Endothelial cell of umbilical vein (primary cell): ENCODE measurements at regions not wholly inside any gene's neighbourhood (a gene's known extent, or its start where the extent isn't known, plus 50 kb on each side); places are given as distances from the start of the nearest gene placed in this dataset.

Experiments
- BruUV-seq: library from RNA; stranded (reverse); fragments of 400-500 nt; replicated peaks from 2 replicates; lab custom pipeline; 2021; lab: Mats Ljungman, UMichigan
- CTCF ChIA-PET: fragments of 300-600, 350-600 bp; sonication (Branson Sonifier 250); formaldehyde crosslinking; loops from one replicate; lab custom pipeline; 2021; ENCODE audit warnings: antibody characterized with exemption, inconsistent platforms; lab: Charles Lee
- POLR2A ChIA-PET: fragments of 300-600, 350-600 bp; sonication (Branson Sonifier 250); formaldehyde crosslinking; loops from one replicate; lab custom pipeline; 2021; ENCODE audit warnings: antibody characterized with exemption, inconsistent platforms; lab: Charles Lee
- DNase-seq: peaks from one replicate; pipeline ENCODE4 v3.0.0-alpha.2; 2011; ENCODE audit warnings: low read depth, low spot score
- FAIRE-seq: peaks from 2 replicates; lab custom pipeline; 2011; peaks lifted over from hg19 to GRCh38; lab: Jason Lieb, UNC
- H2AFZ ChIP-seq: 2 replicates; pipeline ENCODE4 v1.6.0; 2012; ENCODE audit warnings: low read depth, low read length, control low read depth, inconsistent platforms
- H3K27ac ChIP-seq: 2 replicates; pipeline ENCODE4 v1.5.1; 2011; ENCODE audit warnings: low read depth, mild to moderate bottlenecking, control low read depth, low read length, moderate library complexity; ENCODE audit not compliant: insufficient read depth
- H3K27me3 ChIP-seq, 2 experiments: 2 replicates each; pipeline versions ENCODE4 v1.6.0 to v1.6.1; 2011; ENCODE audit warnings: low read length in 2 of 2, mixed read lengths in 1 of 2; ENCODE audit not compliant: control insufficient read depth in 2 of 2, insufficient read depth in 2 of 2
- H3K36me3 ChIP-seq, 2 experiments: 2 replicates in 1 of 2; 3 replicates in 1 of 2; pipeline ENCODE4 v1.5.1; 2011; ENCODE audit warnings: low read length in 2 of 2, mild to moderate bottlenecking in 1 of 2, moderate library complexity in 1 of 2; ENCODE audit not compliant: control insufficient read depth in 2 of 2, insufficient read depth in 2 of 2; ENCODE audit errors: extremely low read depth in 1 of 2
- H3K4me1 ChIP-seq: 3 replicates; pipeline ENCODE4 v1.5.1; 2011; ENCODE audit warnings: mild to moderate bottlenecking, low read length; ENCODE audit not compliant: control insufficient read depth, insufficient read depth; ENCODE audit errors: extremely low read depth
- H3K4me2 ChIP-seq: 2 replicates; pipeline ENCODE4 v1.6.1; 2011; ENCODE audit warnings: low read length, control low read depth, mixed read lengths; ENCODE audit not compliant: insufficient read depth
- H3K4me3 ChIP-seq, 3 experiments: fragments of 200-600 bp in 1 of 3; sonication (generic), shearing (Covaris generic) in 1 of 3; replicated peaks in 1 of 3; 2 replicates each; pipeline ENCODE4 v1.5.1; 2011 to 2016; ENCODE audit warnings: control low read depth in 3 of 3, low read length in 3 of 3, mild to moderate bottlenecking in 2 of 3, inconsistent platforms in 1 of 3, low read depth in 1 of 3, moderate library complexity in 1 of 3; ENCODE audit not compliant: insufficient read depth in 1 of 3
- H3K79me2 ChIP-seq: 2 replicates; pipeline ENCODE4 v1.6.0; 2012; ENCODE audit warnings: low read length, inconsistent platforms; ENCODE audit not compliant: control insufficient read depth, insufficient read depth
- H3K9ac ChIP-seq: replicated peaks from 2 replicates; pipeline ENCODE3; 2011; ENCODE audit warnings: low read length, control low read depth; ENCODE audit not compliant: insufficient read depth; ENCODE audit errors: extremely low read depth
- H3K9me1 ChIP-seq: replicated peaks from 3 replicates; pipeline ENCODE4 v1.6.0; 2011; ENCODE audit warnings: mild to moderate bottlenecking, low read length; ENCODE audit not compliant: control insufficient read depth, insufficient read depth; ENCODE audit errors: extremely low read depth
- H3K9me3 ChIP-seq: replicated peaks from 2 replicates; pipeline ENCODE4 v1.5.1; 2012; ENCODE audit warnings: low read length, inconsistent platforms; ENCODE audit not compliant: control insufficient read depth, insufficient read depth
- H4K20me1 ChIP-seq: replicated peaks from 2 replicates; pipeline ENCODE3; 2011; ENCODE audit warnings: mild to moderate bottlenecking, low read length; ENCODE audit not compliant: control insufficient read depth, insufficient read depth; ENCODE audit errors: extremely low read depth
- EZH2 ChIP-seq: IDR thresholded peaks from 2 replicates; pipeline ENCODE4 v1.6.1; 2012; ENCODE audit warnings: borderline replicate concordance, low read depth, mild to moderate bottlenecking, moderate library complexity, low read length, inconsistent platforms; ENCODE audit not compliant: severe bottlenecking
- FOS ChIP-seq: IDR thresholded peaks from 2 replicates; pipeline ENCODE4 v1.6.1; 2011; ENCODE audit warnings: mild to moderate bottlenecking, low read length, moderate library complexity, borderline replicate concordance; ENCODE audit not compliant: insufficient read depth
- GATA2 ChIP-seq: IDR thresholded peaks from 2 replicates; pipeline ENCODE4 v1.7.0; 2011; ENCODE audit warnings: low read depth, mild to moderate bottlenecking, moderate library complexity, mixed read lengths, low read length; ENCODE audit not compliant: insufficient read length, insufficient read depth
- JUN ChIP-seq: IDR thresholded peaks from 2 replicates; pipeline ENCODE4 v1.6.1; 2011; ENCODE audit warnings: borderline replicate concordance, low read depth; ENCODE audit not compliant: insufficient read length, insufficient read depth
- MYC ChIP-seq: IDR thresholded peaks from one replicate; pipeline ENCODE4 v1.6.1; 2011; ENCODE audit warnings: mild to moderate bottlenecking, low read depth, low read length
- POLR2A ChIP-seq: IDR thresholded peaks from 2 replicates; pipeline ENCODE4 v1.6.1; 2012; ENCODE audit warnings: low read depth, mild to moderate bottlenecking, control low read depth, low read length
- POLR2AphosphoS5 ChIP-seq: IDR thresholded peaks from 2 replicates; pipeline ENCODE4 v1.6.1; 2012; ENCODE audit warnings: low read depth, mild to moderate bottlenecking, control low read depth, low read length, moderate library complexity; ENCODE audit not compliant: insufficient read depth
- dilution Hi-C: fragments of 300-500 bp; cut with MboI; formaldehyde crosslinking; loops from one replicate; pipeline ENCODE4 v1.15.0; 2019; ENCODE audit warnings: low sequenced_read_pairs; ENCODE audit not compliant: extremely low pct_ligation_motif_present
- intact Hi-C: fragments of 100-400 bp; cut with micrococcal nuclease; formaldehyde crosslinking; loops from one replicate; pipeline ENCODE4 v1.10.0; 2022
- TF ChIP-seq, protein P1 (sequence below): IDR thresholded peaks from 2 replicates; pipeline ENCODE4 v1.6.1; 2011; ENCODE audit not compliant: insufficient read depth, insufficient read length
- TF ChIP-seq, protein P2 (sequence below), 2 donors: IDR thresholded peaks; 1 replicate in 1 of 2; 2 replicates in 1 of 2; pipeline ENCODE4 v1.5.1; 2011; ENCODE audit warnings: low read length in 2 of 2, mild to moderate bottlenecking in 2 of 2, moderate library complexity in 2 of 2, control low read depth in 1 of 2, inconsistent platforms in 1 of 2, low read depth in 1 of 2; ENCODE audit not compliant: insufficient read depth in 1 of 2; ENCODE audit errors: extremely low read depth in 1 of 2

GRCh38 chr3:104805042-104805441, 561.7 kb upstream of the ALCAM start:
- Histone ChIP-seq H3K27ac (no peak overlapping the region), H3K4me1 (no peaks in the 10 kb centered on the region), H4K20me1 (no peaks in the 10 kb centered on the region), H3K36me3 (no peaks in the 10 kb centered on the region), H3K79me2 (no peaks in the 10 kb centered on the region), H2AFZ (no peak overlapping the region), H3K9ac (no peak overlapping the region), H3K27me3 (no peaks in the 10 kb centered on the region), H3K9me1 (no peaks in the 10 kb centered on the region), H3K4me2 (no peak overlapping the region), H3K4me3 (no peak overlapping the region), H3K9me3 (no peaks in the 10 kb centered on the region)
- TF ChIP-seq, protein P1, sequence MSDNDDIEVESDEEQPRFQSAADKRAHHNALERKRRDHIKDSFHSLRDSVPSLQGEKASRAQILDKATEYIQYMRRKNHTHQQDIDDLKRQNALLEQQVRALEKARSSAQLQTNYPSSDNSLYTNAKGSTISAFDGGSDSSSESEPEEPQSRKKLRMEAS = no peak
- no peak for TF ChIP-seq POLR2AphosphoS5
- no peak for TF ChIP-seq JUN
- TF ChIP-seq, protein P2, sequence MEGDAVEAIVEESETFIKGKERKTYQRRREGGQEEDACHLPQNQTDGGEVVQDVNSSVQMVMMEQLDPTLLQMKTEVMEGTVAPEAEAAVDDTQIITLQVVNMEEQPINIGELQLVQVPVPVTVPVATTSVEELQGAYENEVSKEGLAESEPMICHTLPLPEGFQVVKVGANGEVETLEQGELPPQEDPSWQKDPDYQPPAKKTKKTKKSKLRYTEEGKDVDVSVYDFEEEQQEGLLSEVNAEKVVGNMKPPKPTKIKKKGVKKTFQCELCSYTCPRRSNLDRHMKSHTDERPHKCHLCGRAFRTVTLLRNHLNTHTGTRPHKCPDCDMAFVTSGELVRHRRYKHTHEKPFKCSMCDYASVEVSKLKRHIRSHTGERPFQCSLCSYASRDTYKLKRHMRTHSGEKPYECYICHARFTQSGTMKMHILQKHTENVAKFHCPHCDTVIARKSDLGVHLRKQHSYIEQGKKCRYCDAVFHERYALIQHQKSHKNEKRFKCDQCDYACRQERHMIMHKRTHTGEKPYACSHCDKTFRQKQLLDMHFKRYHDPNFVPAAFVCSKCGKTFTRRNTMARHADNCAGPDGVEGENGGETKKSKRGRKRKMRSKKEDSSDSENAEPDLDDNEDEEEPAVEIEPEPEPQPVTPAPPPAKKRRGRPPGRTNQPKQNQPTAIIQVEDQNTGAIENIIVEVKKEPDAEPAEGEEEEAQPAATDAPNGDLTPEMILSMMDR (IDR thresholded peaks at IDR 0.05; ENCODE audit: extremely low read depth in 1 of 2, insufficient read depth in 1 of 2, low read depth in 1 of 2, low read length in 2 of 2) = no peak
- TF ChIP-seq FOS = no peak
- TF ChIP-seq MYC = no peak
- no peak for TF ChIP-seq EZH2
- TF ChIP-seq GATA2 = no peak
- no peak for TF ChIP-seq POLR2A
- no TSS peak for BruUV-seq
- DNase-seq (no peak), FAIRE-seq (no peak)
- dilution Hi-C loops (no loop called here), intact Hi-C loops (no loop called here)
- ChIA-PET CTCF (no interaction called here), POLR2A (no interaction called here)
